Right lobe of liver (tissue), 6 donors: ENCODE measurements at regions not wholly inside any gene's neighbourhood (a gene's known extent, or its start where the extent isn't known, plus 50 kb on each side); places are given as distances from the start of the nearest gene placed in this dataset.
A peak's percentile ranks its signal among the peaks of the same experiment; 100 is the strongest.

Experiments used
- ATAC-seq, 4 donors: fragments of 200-7000 bp; cut with Tn5 transposase; one replicate each; pipeline ENCODE4 v1.9.1; 2020; ENCODE audit warnings: mild to moderate bottlenecking in 4 of 4, moderate library complexity in 4 of 4
- DNase-seq, 3 donors: peaks; one replicate each; pipeline ENCODE4 v3.0.0-alpha.2; 2020
- H3K27ac ChIP-seq, 3 donors: fragments of 200-600 bp; one replicate each; pipeline ENCODE4 v1.8.0; 2022
- H3K27me3 ChIP-seq, 2 donors: fragments of 200-600 bp; one replicate each; pipeline ENCODE4 v1.8.0; 2022
- H3K36me3 ChIP-seq, 4 donors: fragments of 200-600 bp; sonication (generic) in 1 of 4; one replicate each; pipeline versions ENCODE4 v1.5.1 to v1.8.0; 2017 to 2022; ENCODE audit warnings: control low read depth in 1 of 4
- H3K4me1 ChIP-seq, 4 donors: fragments of 200-600 bp; sonication (generic) in 1 of 4; one replicate each; pipeline versions ENCODE4 v1.5.1 to v1.8.0; 2017 to 2022; ENCODE audit warnings: control low read depth in 1 of 4
- H3K4me3 ChIP-seq, 3 donors: fragments of 200-600 bp; one replicate each; pipeline ENCODE4 v1.8.0; 2022
- H3K9me3 ChIP-seq, 4 donors: fragments of 200-600 bp; sonication (generic) in 1 of 4; one replicate each; pipeline versions ENCODE4 v1.5.1 to v1.8.0; 2017 to 2022; ENCODE audit warnings: control low read depth in 1 of 4
- CTCF ChIP-seq, 4 donors: fragments of 200-600 bp in 3 of 4; fragments of 450-650 bp in 1 of 4; IDR thresholded peaks; one replicate each; pipeline versions ENCODE4 v1.5.1 to v1.8.0; 2016 to 2022; ENCODE audit warnings: antibody characterized with exemption in 4 of 4, mild to moderate bottlenecking in 2 of 4
- POLR2A ChIP-seq: fragments of 450-650 bp; IDR thresholded peaks from one replicate; pipeline ENCODE4 v1.6.1; 2017; ENCODE audit warnings: antibody characterized with exemption, mild to moderate bottlenecking
- WGBS: methylation state at CpG from one replicate; pipeline ENCODE4 v1.1.6; 2018; ENCODE audit warnings: low coverage, low lambda C conversion rate; ENCODE audit not compliant: insufficient coverage; ENCODE audit errors: missing lambda C conversion rate; 5-methylcytosine and 5-hydroxymethylcytosine counted together
- intact Hi-C, 2 donors: fragments of 100-400 bp; cut with DNase I; formaldehyde crosslinking; loops; one replicate each; pipeline versions ENCODE4 v1.11.2 to v1.14.1; 2022
- donor health status: DM: no; HTN: yes; CAD: no.
- donor health status: DM: no; HTN: no; CAD: no.
- donor health status: DM: no; HTN: no; CAD: no.
- donor health status: DM: no; HTN: yes; CAD: no.
- donor health status: DM: no; HTN: yes; CAD: no.

GRCh38 chr10:55232553-55232952, 431.5 kb upstream of the PCDH15 start:
- DNase-seq (no peak), ATAC-seq (peak in 2 of 4 donors; percentile 22 to 34)
- no peaks in the 10 kb centered on the region for H3K9me3 ChIP-seq
- TF ChIP-seq POLR2A (no peak), CTCF (IDR thresholded peaks at IDR 0.05) (no peak)
- intact Hi-C loops = no loop called here
- no peaks in the 10 kb centered on the region for H3K36me3 ChIP-seq
- no peak overlapping the region for H3K27ac ChIP-seq
- H3K4me3 ChIP-seq = peak overlapping the region in 1 of 3 donors; percentile 35
- H3K27me3 ChIP-seq = peaks cover 0 to 8% of the 10 kb centered on the region in 2 donors
- H3K4me1 ChIP-seq = no peaks in the 10 kb centered on the region
- WGBS = 54% methylated on average over 1 of the region's 1 CpG

DNA sequence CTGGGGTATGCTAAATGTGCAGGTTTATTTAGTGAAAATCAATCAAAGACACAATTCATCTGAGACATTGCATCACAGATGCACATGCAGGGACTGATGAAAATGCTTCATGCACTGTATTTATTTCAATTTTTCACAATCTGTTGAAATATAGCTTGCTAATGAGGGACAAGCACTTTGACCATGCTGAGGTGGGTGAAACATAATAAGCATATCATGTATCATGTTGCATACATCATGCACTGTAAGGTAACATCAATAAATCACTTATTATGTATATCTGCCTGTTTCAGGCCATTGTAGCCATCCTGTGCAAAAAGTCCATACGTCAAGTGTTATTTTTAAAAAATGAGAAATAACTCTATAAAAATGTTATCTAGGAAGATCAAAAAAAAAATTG, 426.9 kb upstream of the PCDH15 start:
- H3K4me3 ChIP-seq = no peak overlapping the region
- no peaks in the 10 kb centered on the region for H3K27me3 ChIP-seq
- no peak overlapping the region for H3K27ac ChIP-seq
- WGBS = 19% methylated on average over 1 of the region's 1 CpG
- no peaks in the 10 kb centered on the region for H3K4me1 ChIP-seq
- TF ChIP-seq CTCF (IDR thresholded peaks at IDR 0.05) (no peak), POLR2A (no peak)
- DNase-seq = no peak
- intact Hi-C loops = no loop called here
- no peaks in the 10 kb centered on the region for H3K9me3 ChIP-seq
- no peak for ATAC-seq
- no peaks in the 10 kb centered on the region for H3K36me3 ChIP-seq

- H3K27me3 ChIP-seq = no peaks in the 10 kb centered on the region
- ATAC-seq = no peak
- 44% methylated on average over 5 of the region's 5 CpGs for WGBS
- no peak overlapping the region for H3K4me3 ChIP-seq
- intact Hi-C loops = no loop called here
- no peak overlapping the region for H3K27ac ChIP-seq
- H3K9me3 ChIP-seq = no peaks in the 10 kb centered on the region
- DNase-seq = no peak
- no peak for TF ChIP-seq POLR2A
- no peak for TF ChIP-seq CTCF (IDR thresholded peaks at IDR 0.05)
- H3K36me3 ChIP-seq = no peaks in the 10 kb centered on the region
- H3K4me1 ChIP-seq = no peaks in the 10 kb centered on the region
Measured at GRCh38 chr10:55224007-55224781, 423.2 kb upstream of the PCDH15 start.

DNA sequence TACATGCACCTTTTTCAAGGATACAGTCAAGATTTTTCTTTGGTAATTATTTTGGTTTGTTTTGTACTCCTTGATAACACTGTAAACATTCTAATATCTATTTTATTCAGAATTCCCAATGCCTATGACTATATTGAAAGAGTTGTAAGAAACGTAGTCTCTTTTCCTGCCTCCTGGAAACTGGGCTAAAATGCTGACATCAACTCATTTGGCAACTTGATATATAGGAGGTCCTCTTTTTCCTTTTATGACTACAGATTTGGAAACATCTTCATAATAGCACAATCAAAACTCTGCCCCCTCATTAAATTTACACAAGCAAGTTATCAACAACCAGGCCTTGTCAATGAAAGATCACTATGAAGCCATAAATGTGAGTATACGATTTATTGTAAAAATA, 422.3 kb upstream of the PCDH15 start:
- intact Hi-C loops = no loop called here
- 40% methylated on average over 2 of the region's 2 CpGs for WGBS
- no peak for ATAC-seq

More for the DNA sequence above, 422.3 kb upstream of the PCDH15 start:
- H3K27ac ChIP-seq = no peak overlapping the region
- DNase-seq = no peak
- no peaks in the 10 kb centered on the region for H3K36me3 ChIP-seq
- H3K27me3 ChIP-seq = no peaks in the 10 kb centered on the region
- TF ChIP-seq POLR2A = no peak
- no peak for TF ChIP-seq CTCF (IDR thresholded peaks at IDR 0.05)
- H3K4me3 ChIP-seq = no peak overlapping the region
- H3K4me1 ChIP-seq = no peaks in the 10 kb centered on the region
- H3K9me3 ChIP-seq = no peaks in the 10 kb centered on the region
